Liver (tissue), 7 donors: ENCODE measurements at regions not wholly inside any gene's neighbourhood (a gene's known extent, or its start where the extent isn't known, plus 50 kb on each side); places are given as distances from the start of the nearest gene placed in this dataset.

Source experiments
- DNase-seq: peaks from one replicate; pipeline ENCODE4 v3.0.0-alpha.2; 2017; ENCODE audit warnings: low spot score
- H3K27ac ChIP-seq, 2 donors: one replicate each; pipeline ENCODE4 v1.7.0; 2013; ENCODE audit warnings: inconsistent platforms in 2 of 2, low read length in 2 of 2, control low read depth in 1 of 2, low read depth in 1 of 2, mild to moderate bottlenecking in 1 of 2
- H3K27me3 ChIP-seq, 4 donors: one replicate each; pipeline versions ENCODE4 v1.6.1 to v1.7.0; 2013; ENCODE audit warnings: low read length in 3 of 4, inconsistent platforms in 1 of 4, mild to moderate bottlenecking in 1 of 4, moderate library complexity in 1 of 4; ENCODE audit not compliant: control insufficient read depth in 4 of 4, insufficient read depth in 4 of 4
- H3K36me3 ChIP-seq, 4 donors: one replicate each; pipeline versions ENCODE4 v1.6.1 to v1.7.0; 2013; ENCODE audit warnings: low read length in 3 of 4, mild to moderate bottlenecking in 3 of 4, low read depth in 1 of 4, moderate library complexity in 1 of 4; ENCODE audit not compliant: control insufficient read depth in 4 of 4, insufficient read depth in 3 of 4
- H3K4me1 ChIP-seq, 4 donors: one replicate each; pipeline versions ENCODE4 v1.6.1 to v1.7.0; 2013; ENCODE audit warnings: low read length in 3 of 4, mild to moderate bottlenecking in 3 of 4, moderate library complexity in 1 of 4; ENCODE audit not compliant: control insufficient read depth in 4 of 4, insufficient read depth in 4 of 4
- H3K4me3 ChIP-seq, 3 donors: one replicate each; pipeline versions ENCODE4 v1.6.1 to v1.7.0; 2013; ENCODE audit warnings: low read length in 3 of 3, control low read depth in 1 of 3, low read depth in 1 of 3, mild to moderate bottlenecking in 1 of 3
- H3K9ac ChIP-seq, 2 donors: one replicate each; pipeline ENCODE4 v1.7.0; 2013; ENCODE audit warnings: low read length in 2 of 2, mild to moderate bottlenecking in 2 of 2, moderate library complexity in 2 of 2, control low read depth in 1 of 2, low read depth in 1 of 2
- H3K9me3 ChIP-seq, 4 donors: one replicate each; pipeline versions ENCODE4 v1.6.1 to v1.7.0; 2013; ENCODE audit warnings: low read length in 3 of 4; ENCODE audit not compliant: control insufficient read depth in 4 of 4
- FOXA1 ChIP-seq: IDR thresholded peaks from 2 replicates; pipeline ENCODE4 v1.6.1; 2016; ENCODE audit warnings: antibody characterized with exemption
- FOXA2 ChIP-seq: IDR thresholded peaks from 2 replicates; pipeline ENCODE4 v1.6.1; 2016; ENCODE audit warnings: antibody characterized with exemption
- GABPA ChIP-seq, 2 donors: IDR thresholded peaks in 1 of 2; conservative IDR thresholded peaks in 1 of 2; 2 replicates each; pipeline ENCODE4 v1.6.1; 2016; ENCODE audit warnings: antibody characterized with exemption in 2 of 2, mild to moderate bottlenecking in 1 of 2, moderate library complexity in 1 of 2
- HNF4A ChIP-seq, 2 donors: conservative IDR thresholded peaks; 2 replicates each; pipeline ENCODE4 v1.6.1; 2016; ENCODE audit warnings: antibody characterized with exemption in 2 of 2, mild to moderate bottlenecking in 2 of 2
- HNF4G ChIP-seq: IDR thresholded peaks from 2 replicates; pipeline ENCODE4 v1.6.1; 2016; ENCODE audit warnings: antibody characterized with exemption
- JUND ChIP-seq, 2 donors: IDR thresholded peaks; 2 replicates each; pipeline ENCODE4 v1.6.1; 2016; ENCODE audit warnings: antibody characterized with exemption in 2 of 2
- MAX ChIP-seq: IDR thresholded peaks from 2 replicates; pipeline ENCODE4 v1.6.1; 2016; ENCODE audit warnings: antibody characterized with exemption
- RAD21 ChIP-seq, 2 donors: IDR thresholded peaks; 2 replicates each; pipeline ENCODE4 v1.6.1; 2016; ENCODE audit warnings: antibody characterized with exemption in 2 of 2, mild to moderate bottlenecking in 2 of 2
- REST ChIP-seq: IDR thresholded peaks from 2 replicates; pipeline ENCODE4 v1.6.1; 2016; ENCODE audit warnings: antibody characterized with exemption, mild to moderate bottlenecking
- RXRA ChIP-seq, 2 donors: IDR thresholded peaks; 2 replicates each; pipeline ENCODE4 v1.6.1; 2017 to 2018; ENCODE audit warnings: antibody characterized with exemption in 2 of 2, mild to moderate bottlenecking in 1 of 2
- WGBS: extraction: QIAGEN DNeasy Blood & Tissue Kit; methylation state at CpG from one replicate; pipeline ENCODE4 v1.1.7; 2013; 5-methylcytosine and 5-hydroxymethylcytosine counted together
- TF ChIP-seq, protein P1 (sequence below): IDR thresholded peaks from 2 replicates; pipeline ENCODE4 v1.6.1; 2016; ENCODE audit warnings: antibody characterized with exemption
- donor health status: healthy.
- donor health status: healthy.
- donor health status: healthy.
- donor health status: healthy.

GRCh38 chr6:119612176-119612891 lies 262.8 kb upstream of the MAN1A1 start:
- no peak overlapping the region for H3K27ac ChIP-seq
- no peaks in the 10 kb centered on the region for H3K36me3 ChIP-seq
- no peak for DNase-seq
- no peak overlapping the region for H3K4me3 ChIP-seq
- WGBS: 61% methylated on average over 3 of the region's 3 CpGs
- H3K9ac ChIP-seq: no peak overlapping the region
- TF ChIP-seq RAD21 (IDR thresholded peaks at IDR 0.05) (no peak), HNF4A (conservative IDR thresholded peaks at IDR 0.05) (no peak), REST (no peak), GABPA (IDR thresholded peaks at IDR 0.05 in 1 of 2, conservative IDR thresholded peaks at IDR 0.05 in 1 of 2) (no peak), FOXA2 (no peak), FOXA1 (no peak)
- no peaks in the 10 kb centered on the region for H3K4me1 ChIP-seq
- H3K9me3 ChIP-seq: no peaks in the 10 kb centered on the region
- peaks cover 0 to 7% (median 0%) of the 10 kb centered on the region in 4 donors for H3K27me3 ChIP-seq

DNA sequence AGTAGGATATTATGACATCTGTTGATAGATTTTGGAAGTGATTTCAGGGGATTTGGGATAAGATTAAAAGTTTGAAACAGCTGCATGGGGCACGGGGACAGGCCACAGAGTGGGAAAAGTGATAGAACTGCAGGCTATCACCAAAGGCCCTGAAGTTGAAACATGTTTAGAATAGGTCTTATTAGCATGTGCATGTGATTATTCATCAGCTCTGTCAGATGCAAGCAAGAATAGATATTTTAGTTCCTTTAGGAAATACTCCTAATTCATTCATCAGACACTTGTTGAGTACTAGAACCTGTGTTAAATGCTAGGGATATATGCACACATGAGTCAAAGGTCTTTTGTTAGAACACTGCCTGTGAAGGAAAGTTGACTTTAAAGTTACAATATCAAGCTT lies 261.2 kb upstream of the MAN1A1 start:
- TF ChIP-seq JUND (IDR thresholded peaks at IDR 0.05): no peak
- no peak for TF ChIP-seq HNF4G
- no peak for TF ChIP-seq FOXA2
- no peak overlapping the region for H3K4me3 ChIP-seq
- WGBS: 98% methylated on average over 1 of the region's 1 CpG
- no peak overlapping the region for H3K27ac ChIP-seq
- H3K36me3 ChIP-seq: no peaks in the 10 kb centered on the region
- peaks cover 0 to 7% (median 0%) of the 10 kb centered on the region in 4 donors for H3K27me3 ChIP-seq
- H3K9ac ChIP-seq: no peak overlapping the region
- H3K4me1 ChIP-seq: no peaks in the 10 kb centered on the region
- no peaks in the 10 kb centered on the region for H3K9me3 ChIP-seq
- no peak for DNase-seq

DNA sequence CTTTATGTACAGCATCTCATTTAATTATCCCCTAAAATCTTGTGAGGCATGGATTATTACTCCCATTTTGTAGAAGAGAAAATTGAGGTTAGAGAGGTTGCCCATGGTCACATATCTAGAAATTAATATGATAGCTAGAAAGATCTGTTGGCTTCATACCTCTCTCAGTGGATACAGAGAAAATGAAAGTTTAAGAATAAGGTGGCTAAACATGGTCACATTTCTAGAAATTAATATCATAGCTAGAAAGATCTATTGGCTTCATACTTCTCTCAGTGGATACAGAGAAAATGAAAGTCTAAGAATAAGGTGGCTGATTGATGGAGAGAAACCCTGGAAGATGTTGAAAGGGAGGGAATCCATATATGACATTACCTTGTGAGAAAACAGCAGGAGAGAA lies 260.7 kb upstream of the MAN1A1 start:
- no peak overlapping the region for H3K9ac ChIP-seq
- H3K4me1 ChIP-seq: no peaks in the 10 kb centered on the region
- TF ChIP-seq, protein P1, sequence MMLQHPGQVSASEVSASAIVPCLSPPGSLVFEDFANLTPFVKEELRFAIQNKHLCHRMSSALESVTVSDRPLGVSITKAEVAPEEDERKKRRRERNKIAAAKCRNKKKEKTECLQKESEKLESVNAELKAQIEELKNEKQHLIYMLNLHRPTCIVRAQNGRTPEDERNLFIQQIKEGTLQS: no peak
- TF ChIP-seq RXRA (IDR thresholded peaks at IDR 0.05) (no peak), MAX (no peak)
- H3K4me3 ChIP-seq: no peak overlapping the region
- no peak for DNase-seq
- no peaks in the 10 kb centered on the region for H3K36me3 ChIP-seq
- no peaks in the 10 kb centered on the region for H3K9me3 ChIP-seq
- H3K27ac ChIP-seq: no peak overlapping the region
- peaks cover 0 to 7% (median 0%) of the 10 kb centered on the region in 4 donors for H3K27me3 ChIP-seq
